Inferior parietal cortex (tissue), 1 donor: ENCODE measurements at regions not wholly inside any gene's neighbourhood (a gene's known extent, or its start where the extent isn't known, plus 50 kb on each side); places are given as distances from the start of the nearest gene placed in this dataset.

Experiments
- DNase-seq: peaks from one replicate; pipeline ENCODE4 v3.0.0-alpha.2; 2016; ENCODE audit errors: extremely low spot score

GRCh38 chr2:203789618-203790017 is 78.0 kb upstream of the CTLA4 start:
- DNase-seq, result no peak

GRCh38 chr2:203790134-203790852 is 77.3 kb upstream of the CTLA4 start:
- DNase-seq, result no peak

GRCh38 chr2:203796248-203797010 is 71.1 kb upstream of the CTLA4 start:
- DNase-seq, result no peak

GRCh38 chr2:203797276-203797675 is 70.3 kb upstream of the CTLA4 start:
- no peak for DNase-seq

- DNase-seq, result no peak
Measured at GRCh38 chr2:203797712-203798111, 69.9 kb upstream of the CTLA4 start.

- no peak for DNase-seq
Measured at GRCh38 chr2:203798296-203799087, 69.1 kb upstream of the CTLA4 start.

- DNase-seq, result no peak
Measured at GRCh38 chr2:203799908-203800307, 67.7 kb upstream of the CTLA4 start.

- DNase-seq, result no peak
Measured at GRCh38 chr2:203800783-203801182, 66.8 kb upstream of the CTLA4 start.

- no peak for DNase-seq
Measured at GRCh38 chr2:203802342-203803052, 65.1 kb upstream of the CTLA4 start.

- no peak for DNase-seq
Measured at GRCh38 chr2:203803053-203803429, 64.5 kb upstream of the CTLA4 start.

- DNase-seq, result no peak
Measured at GRCh38 chr2:203804070-203804469, 63.5 kb upstream of the CTLA4 start.

- DNase-seq, result no peak
Measured at GRCh38 chr2:203804764-203805485, 62.6 kb upstream of the CTLA4 start.

- no peak for DNase-seq
Measured at GRCh38 chr2:203805486-203805838, 62.1 kb upstream of the CTLA4 start.

- DNase-seq, result no peak
Measured at GRCh38 chr2:203806761-203807160, 60.8 kb upstream of the CTLA4 start.

- no peak for DNase-seq
Measured at GRCh38 chr2:203808046-203808750, 59.4 kb upstream of the CTLA4 start.

GRCh38 chr2:203809084-203809521 is 58.5 kb upstream of the CTLA4 start:
- no peak for DNase-seq

GRCh38 chr2:203809991-203810510 is 57.5 kb upstream of the CTLA4 start:
- DNase-seq, result no peak

GRCh38 chr2:203811491-203812221 is 55.9 kb upstream of the CTLA4 start:
- no peak for DNase-seq
